Muscle of leg (tissue), 3 donors: ENCODE measurements at regions not wholly inside any gene's neighbourhood (a gene's known extent, or its start where the extent isn't known, plus 50 kb on each side); places are given as distances from the start of the nearest gene placed in this dataset.
"Not testable (repeated sequence)": the region's sequence is repeated elsewhere in the genome, so short reads cannot be mapped to it uniquely, and the experiment has no call there.

Experiments used
- DNase-seq: peaks from one replicate; pipeline ENCODE4 v3.0.0; 2013
- H3K27ac ChIP-seq: one replicate; pipeline ENCODE4 v1.5.1; 2013; ENCODE audit warnings: mild to moderate bottlenecking, low read length, control low read depth
- H3K27me3 ChIP-seq: one replicate; pipeline ENCODE4 v1.6.1; 2013; ENCODE audit warnings: low read length; ENCODE audit not compliant: control insufficient read depth, insufficient read depth
- H3K36me3 ChIP-seq: one replicate; pipeline ENCODE4 v1.6.1; 2013; ENCODE audit warnings: low read length; ENCODE audit not compliant: control insufficient read depth, insufficient read depth
- H3K4me1 ChIP-seq: one replicate; pipeline ENCODE4 v1.6.1; 2013; ENCODE audit warnings: low read length; ENCODE audit not compliant: control insufficient read depth, insufficient read depth
- H3K4me3 ChIP-seq: one replicate; pipeline ENCODE4 v1.5.1; 2013; ENCODE audit warnings: low read length, control low read depth
- H3K9me3 ChIP-seq: replicated peaks from 2 replicates; pipeline ENCODE4 v1.6.1; 2013; ENCODE audit warnings: low read depth, low read length; ENCODE audit not compliant: control insufficient read depth
- WGBS: methylation state at CpG from one replicate; pipeline ENCODE4 v1.1.5; 2013; ENCODE audit warnings: missing lambda C conversion rate; ENCODE audit not compliant: insufficient coverage; 5-methylcytosine and 5-hydroxymethylcytosine counted together

- H3K4me3 ChIP-seq, H3K9me3 ChIP-seq, H3K4me1 ChIP-seq, DNase-seq, H3K36me3 ChIP-seq, H3K27ac ChIP-seq, H3K27me3 ChIP-seq: not testable (repeated sequence)
- no CpG with 5 or more reads among the region's 13 CpGs for WGBS
These were observed 4426.1 kb upstream of the TPTE start for GRCh38 chr21:6095304-6095703.

- H3K27ac ChIP-seq, H3K4me3 ChIP-seq, DNase-seq, H3K27me3 ChIP-seq, H3K4me1 ChIP-seq, H3K36me3 ChIP-seq, H3K9me3 ChIP-seq: not testable (repeated sequence)
- no CpG with 5 or more reads among the region's 24 CpGs for WGBS
These were observed 4424.6 kb upstream of the TPTE start for GRCh38 chr21:6096560-6097424.

GRCh38 chr21:6097736-6098135, 4423.6 kb upstream of the TPTE start:
- not testable (repeated sequence) for DNase-seq, H3K36me3 ChIP-seq, H3K4me1 ChIP-seq, H3K27me3 ChIP-seq, H3K9me3 ChIP-seq, H3K27ac ChIP-seq, H3K4me3 ChIP-seq
- WGBS: no CpG with 5 or more reads among the region's 4 CpGs

- not testable (repeated sequence) for H3K4me3 ChIP-seq, H3K27ac ChIP-seq, H3K9me3 ChIP-seq, H3K36me3 ChIP-seq, H3K27me3 ChIP-seq, H3K4me1 ChIP-seq, DNase-seq
- WGBS: no CpG with 5 or more reads among the region's 8 CpGs
These were observed 4423.0 kb upstream of the TPTE start for GRCh38 chr21:6098191-6098935.

GRCh38 chr21:6101588-6101987, 4419.8 kb upstream of the TPTE start:
- H3K9me3 ChIP-seq, DNase-seq, H3K4me3 ChIP-seq, H3K27me3 ChIP-seq, H3K36me3 ChIP-seq, H3K27ac ChIP-seq, H3K4me1 ChIP-seq: not testable (repeated sequence)
- WGBS: no CpG with 5 or more reads among the region's 9 CpGs

- H3K4me3 ChIP-seq, H3K27me3 ChIP-seq, H3K27ac ChIP-seq, DNase-seq, H3K9me3 ChIP-seq, H3K36me3 ChIP-seq, H3K4me1 ChIP-seq: not testable (repeated sequence)
- WGBS: no CpG with 5 or more reads among the region's 8 CpGs
These were observed 4416.8 kb upstream of the TPTE start for GRCh38 chr21:6104546-6104945.

- not testable (repeated sequence) for H3K9me3 ChIP-seq, DNase-seq, H3K36me3 ChIP-seq, H3K4me3 ChIP-seq, H3K4me1 ChIP-seq, H3K27ac ChIP-seq, H3K27me3 ChIP-seq
- WGBS: no CpG with 5 or more reads among the region's 26 CpGs
These were observed 4414.5 kb upstream of the TPTE start for GRCh38 chr21:6106686-6107567.

GRCh38 chr21:6108894-6109293, 4412.5 kb upstream of the TPTE start:
- H3K27ac ChIP-seq, H3K4me1 ChIP-seq, H3K9me3 ChIP-seq, H3K36me3 ChIP-seq, H3K27me3 ChIP-seq, H3K4me3 ChIP-seq, DNase-seq: not testable (repeated sequence)
- WGBS: no CpG with 5 or more reads among the region's 6 CpGs

- H3K36me3 ChIP-seq, H3K4me1 ChIP-seq, H3K27me3 ChIP-seq, H3K9me3 ChIP-seq, H3K4me3 ChIP-seq, H3K27ac ChIP-seq: not testable (repeated sequence)
- DNase-seq: peak; percentile 63
- no CpG with 5 or more reads among the region's 13 CpGs for WGBS
These were observed 4411.6 kb upstream of the TPTE start for GRCh38 chr21:6109774-6110173.
